HG02938 (cell line): ENCODE measurements at regions not wholly inside any gene's neighbourhood (a gene's known extent, or its start where the extent isn't known, plus 50 kb on each side); places are given as distances from the start of the nearest gene placed in this dataset.

ENCODE experiments used
- ATAC-seq: cut with Tn5 transposase; IDR thresholded peaks from one replicate; pipeline ENCODE4 v1.9.1; 2021; ENCODE audit warnings: mild to moderate bottlenecking, moderate library complexity; ENCODE audit not compliant: unreplicated experiment

GRCh38 chr13:21757763-21758162 is 86.9 kb downstream of the FGF9 start:
- no peak for ATAC-seq

GRCh38 chr13:21758441-21758840 is 87.6 kb downstream of the FGF9 start:
- ATAC-seq: no peak

GRCh38 chr13:21759463-21759862 is 88.6 kb downstream of the FGF9 start:
- no peak for ATAC-seq

GRCh38 chr13:21759911-21760310 is 89.0 kb downstream of the FGF9 start:
- ATAC-seq: no peak

GRCh38 chr13:21761770-21762169 is 90.9 kb downstream of the FGF9 start:
- ATAC-seq: no peak

- no peak for ATAC-seq
These were observed 91.6 kb downstream of the FGF9 start for GRCh38 chr13:21762512-21762911.

- no peak for ATAC-seq
These were observed 96.2 kb downstream of the FGF9 start for GRCh38 chr13:21767032-21767431.

GRCh38 chr13:21771075-21771474 is 100.2 kb downstream of the FGF9 start:
- ATAC-seq: no peak

- no peak for ATAC-seq
These were observed 106.3 kb downstream of the FGF9 start for GRCh38 chr13:21777166-21777565.

GRCh38 chr13:21777813-21778212 is 106.9 kb downstream of the FGF9 start:
- ATAC-seq: no peak

GRCh38 chr13:21782736-21783135 is 111.9 kb downstream of the FGF9 start:
- ATAC-seq: no peak

GRCh38 chr13:21785990-21786389 is 115.1 kb downstream of the FGF9 start:
- ATAC-seq: no peak

- no peak for ATAC-seq
These were observed 125.2 kb downstream of the FGF9 start for GRCh38 chr13:21796066-21796465.

GRCh38 chr13:21796775-21797514 is 126.1 kb downstream of the FGF9 start:
- no peak for ATAC-seq

- ATAC-seq: no peak
These were observed 126.9 kb downstream of the FGF9 start for GRCh38 chr13:21797736-21798135.

GRCh38 chr13:21798181-21798580 is 127.3 kb downstream of the FGF9 start:
- no peak for ATAC-seq

GRCh38 chr13:21799671-21800070 is 128.8 kb downstream of the FGF9 start:
- no peak for ATAC-seq

- ATAC-seq: no peak
These were observed 130.2 kb downstream of the FGF9 start for GRCh38 chr13:21800837-21801616.

GRCh38 chr13:21805733-21806132 is 134.9 kb downstream of the FGF9 start:
- no peak for ATAC-seq

GRCh38 chr13:21812192-21812626 is 141.3 kb downstream of the FGF9 start:
- ATAC-seq: no peak

GRCh38 chr13:21813110-21813509 is 142.2 kb downstream of the FGF9 start:
- ATAC-seq: no peak

- no peak for ATAC-seq
These were observed 143.0 kb downstream of the FGF9 start for GRCh38 chr13:21813844-21814243.
